Peyer's patch (tissue), 4 donors: ENCODE measurements at regions not wholly inside any gene's neighbourhood (a gene's known extent, or its start where the extent isn't known, plus 50 kb on each side); places are given as distances from the start of the nearest gene placed in this dataset.

Source experiments
- CTCF ChIP-seq, 6 experiments: fragments of 450-650 bp in 4 of 6; fragments of 200-600 bp in 2 of 6; sonication (generic) in 1 of 6; IDR thresholded peaks; one replicate each; pipeline ENCODE4 v1.5.1; 2017 to 2019; ENCODE audit warnings: antibody characterized with exemption in 6 of 6, mild to moderate bottlenecking in 3 of 6, moderate library complexity in 1 of 6
- POLR2A ChIP-seq, 2 donors: fragments of 450-650 bp; IDR thresholded peaks; one replicate each; pipeline ENCODE4 v1.5.1; 2017; ENCODE audit warnings: antibody characterized with exemption in 2 of 2, mild to moderate bottlenecking in 2 of 2, moderate library complexity in 2 of 2

GRCh38 chr15:77714555-77714954, 81.8 kb upstream of the LINGO1 start:
- TF ChIP-seq POLR2A (IDR thresholded peaks at IDR 0.05) (no peak), CTCF (IDR thresholded peaks at IDR 0.05) (no peak)
